ENCODE measurements at regions not wholly inside any gene's neighbourhood (a gene's known extent, or its start where the extent isn't known, plus 50 kb on each side); places are given as distances from the start of the nearest gene placed in this dataset.

GRCh38 chr12:111033281-111034082, 113.1 kb upstream of the MYL2 start:
- Mint-ChIP-seq H3K4me3 (ENCODE audit: low read depth) (peak overlapping the region; percentile 77), H3K36me3 (ENCODE audit: insufficient read depth) (no peaks in the 10 kb centered on the region), H3K9me3 (ENCODE audit: low read depth) (no peaks in the 10 kb centered on the region), H3K27ac (peak overlapping the region; percentile 49), H3K27me3 (no peaks in the 10 kb centered on the region), H3K4me1 (ENCODE audit: low read depth) (peaks cover 53% of the 10 kb centered on the region)
- peak; percentile 39 for DNase-seq (ENCODE audit: low spot score, unreplicated experiment)
- TF ChIP-seq CTCF (IDR thresholded peaks at IDR 0.05; ENCODE audit: unreplicated experiment) = peak; percentile 77

DNA sequence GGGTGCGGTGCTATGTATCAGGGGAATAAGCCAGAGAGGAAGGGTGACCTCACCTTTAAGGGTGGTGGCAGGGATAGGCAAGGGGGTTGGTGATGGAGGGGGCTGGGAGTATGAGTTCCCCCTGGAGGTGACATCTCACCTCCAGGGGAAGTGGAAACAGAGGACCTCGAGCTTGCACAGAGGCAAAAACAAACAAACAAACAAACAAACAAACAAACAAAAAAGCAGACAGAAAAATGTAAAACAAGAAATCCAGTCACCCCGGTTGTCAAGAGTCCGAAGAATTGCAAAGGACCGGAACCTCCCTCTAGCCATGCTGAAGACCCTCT, 112.2 kb upstream of the MYL2 start:
- DNase-seq (ENCODE audit: low spot score, unreplicated experiment) = no peak
- Mint-ChIP-seq H3K4me3 (ENCODE audit: low read depth) (peak overlapping the region; percentile 70), H3K36me3 (ENCODE audit: insufficient read depth) (no peaks in the 10 kb centered on the region), H3K9me3 (ENCODE audit: low read depth) (no peaks in the 10 kb centered on the region), H3K4me1 (ENCODE audit: low read depth) (peaks cover 46% of the 10 kb centered on the region), H3K27me3 (no peaks in the 10 kb centered on the region), H3K27ac (peak overlapping the region; percentile 85)
- no peak for TF ChIP-seq CTCF (IDR thresholded peaks at IDR 0.05; ENCODE audit: unreplicated experiment)

DNA sequence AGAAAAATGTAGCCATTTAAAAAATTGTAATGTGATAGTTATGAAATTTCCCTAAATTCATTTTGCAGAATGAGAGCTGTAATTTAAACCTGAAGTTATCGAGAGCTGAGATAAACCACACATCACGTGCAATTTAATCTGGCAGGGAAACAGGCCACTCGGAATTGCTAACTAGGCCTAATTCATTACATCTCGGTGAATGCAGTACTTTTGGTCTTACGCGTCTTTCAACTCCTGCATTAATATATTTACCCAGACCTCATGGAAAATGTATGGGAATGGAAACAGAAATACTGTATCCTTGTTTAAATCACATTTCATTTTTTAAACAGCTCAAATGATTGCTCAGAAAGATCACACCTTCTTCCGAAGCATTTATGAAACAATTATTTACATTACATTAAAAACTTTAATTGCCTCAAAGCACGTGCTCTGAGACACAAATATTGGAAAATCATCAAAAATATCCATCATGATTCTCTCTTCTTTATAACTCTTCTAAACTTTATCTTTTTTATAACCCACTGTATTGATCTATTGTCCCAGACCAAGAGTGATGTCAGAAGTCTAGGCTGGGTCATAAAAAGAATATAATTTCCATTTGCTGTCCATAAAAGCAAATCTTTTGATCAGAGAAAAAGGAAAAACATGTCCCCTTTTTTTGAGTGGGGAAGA, 111.7 kb upstream of the MYL2 start:
- peaks cover 3% of the 10 kb centered on the region for H3K9me3 Mint-ChIP-seq (ENCODE audit: low read depth)
- no peak for DNase-seq (ENCODE audit: low spot score, unreplicated experiment)
- no peak for TF ChIP-seq CTCF (IDR thresholded peaks at IDR 0.05; ENCODE audit: unreplicated experiment)
- peaks cover 41% of the 10 kb centered on the region for H3K4me1 Mint-ChIP-seq (ENCODE audit: low read depth)
- H3K27ac Mint-ChIP-seq = peak overlapping the region; percentile 85
- peaks cover 4% of the 10 kb centered on the region for H3K27me3 Mint-ChIP-seq
- H3K4me3 Mint-ChIP-seq (ENCODE audit: low read depth) = peak overlapping the region; percentile 70
- H3K36me3 Mint-ChIP-seq (ENCODE audit: insufficient read depth) = no peaks in the 10 kb centered on the region

GRCh38 chr12:111030800-111031199, 110.4 kb upstream of the MYL2 start:
- no peak for DNase-seq (ENCODE audit: low spot score, unreplicated experiment)
- Mint-ChIP-seq H3K27ac (no peak overlapping the region), H3K9me3 (ENCODE audit: low read depth) (peaks cover 4% of the 10 kb centered on the region)

DNA sequence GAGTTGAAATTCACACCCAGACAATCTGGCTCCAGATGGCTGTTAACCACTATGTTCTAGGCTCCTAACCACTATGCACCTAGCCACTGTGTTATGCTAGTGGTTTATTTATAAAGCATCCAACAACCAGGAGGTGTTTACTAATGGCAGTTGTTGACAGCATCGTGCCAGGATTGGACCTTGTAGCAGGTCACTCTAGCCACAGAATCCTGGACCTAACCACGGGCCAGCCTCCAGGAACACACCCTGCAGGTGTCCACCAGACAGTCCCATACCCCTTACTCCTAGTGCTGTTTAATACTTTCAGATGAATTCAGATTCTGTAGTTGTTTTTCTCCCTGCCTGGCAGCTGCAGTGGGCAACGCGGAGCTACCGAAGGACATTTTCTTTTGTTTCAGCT, 109.4 kb upstream of the MYL2 start:
- Mint-ChIP-seq H3K4me3 (ENCODE audit: low read depth) (no peak overlapping the region), H3K36me3 (ENCODE audit: insufficient read depth) (no peaks in the 10 kb centered on the region), H3K27ac (no peak overlapping the region), H3K27me3 (peaks cover 23% of the 10 kb centered on the region), H3K9me3 (ENCODE audit: low read depth) (peaks cover 4% of the 10 kb centered on the region), H3K4me1 (ENCODE audit: low read depth) (peaks cover 29% of the 10 kb centered on the region)
- DNase-seq (ENCODE audit: low spot score, unreplicated experiment) = no peak
- TF ChIP-seq CTCF (IDR thresholded peaks at IDR 0.05; ENCODE audit: unreplicated experiment) = no peak

More at GRCh38 chr12:111030800-111031199, 110.4 kb upstream of the MYL2 start:
- no peaks in the 10 kb centered on the region for H3K36me3 Mint-ChIP-seq (ENCODE audit: insufficient read depth)
- TF ChIP-seq CTCF (IDR thresholded peaks at IDR 0.05; ENCODE audit: unreplicated experiment) = no peak
- H3K4me1 Mint-ChIP-seq (ENCODE audit: low read depth) = peaks cover 31% of the 10 kb centered on the region
- H3K27me3 Mint-ChIP-seq = peaks cover 17% of the 10 kb centered on the region
- no peak overlapping the region for H3K4me3 Mint-ChIP-seq (ENCODE audit: low read depth)

All from progenitor cell of endocrine pancreas (in vitro differentiated cells).